GM12878 (cell line): ENCODE measurements at regions not wholly inside any gene's neighbourhood (a gene's known extent, or its start where the extent isn't known, plus 50 kb on each side); places are given as distances from the start of the nearest gene placed in this dataset.

Source experiments
- ATAC-seq: fragments of 200-7000 bp; cut with Tn5 transposase; 3 replicates; pipeline ENCODE4 v1.9.1; 2020; ENCODE audit warnings: mild to moderate bottlenecking, moderate library complexity
- BruUV-seq: library from RNA; stranded (reverse); fragments of 400-500 nt; replicated peaks from 2 replicates; lab custom pipeline; 2021; lab: Mats Ljungman, UMichigan
- CTCF ChIA-PET: fragments of 300-600 bp; sonication (Branson Sonifier 250); formaldehyde crosslinking; extraction: SDS; loops from one replicate; lab custom pipeline; 2021; ENCODE audit warnings: inconsistent platforms; lab: Yijun Ruan, JAX
- POLR2A ChIA-PET: fragments of 350-600 bp; formaldehyde crosslinking; extraction: SDS; loops from one replicate; lab custom pipeline; 2021; ENCODE audit warnings: inconsistent platforms; lab: Charles Lee
- RAD21 ChIA-PET: fragments of 300-600 bp; sonication (Branson Sonifier 250); formaldehyde crosslinking; loops from one replicate; lab custom pipeline; 2023; ENCODE audit warnings: antibody characterized with exemption; ENCODE audit not compliant: unreplicated experiment; lab: Charles Lee
- SMC1A ChIA-PET: fragments of 300-600 bp; sonication (Branson Sonifier 250); formaldehyde crosslinking; loops from one replicate; lab custom pipeline; 2023; ENCODE audit not compliant: unreplicated experiment, uncharacterized antibody; lab: Charles Lee
- DNase-seq: peaks from one replicate; pipeline ENCODE4 v3.0.0-alpha.2; 2011; ENCODE audit warnings: low read depth, low spot score
- FAIRE-seq: peaks from 3 replicates; lab custom pipeline; 2011; peaks lifted over from hg19 to GRCh38; lab: Jason Lieb, UNC
- H2AFZ ChIP-seq: 2 replicates; pipeline ENCODE4 v1.6.0; 2011; ENCODE audit warnings: low read depth, low read length, control low read depth; ENCODE audit not compliant: control insufficient read depth
- H3K27ac ChIP-seq: 2 replicates; pipeline ENCODE4 v1.5.1; 2011; ENCODE audit warnings: control low read depth; ENCODE audit not compliant: control insufficient read depth, insufficient read depth
- H3K27me3 ChIP-seq, 2 experiments: replicated peaks in 1 of 2; 2 replicates each; pipeline versions ENCODE4 v1.6.0 to v1.6.1; 2011; ENCODE audit warnings: low read length in 1 of 2; ENCODE audit not compliant: control insufficient read depth in 2 of 2, insufficient read depth in 2 of 2
- H3K36me3 ChIP-seq, 2 experiments: 2 replicates each; pipeline ENCODE4 v1.5.1; 2011; ENCODE audit warnings: low read length in 1 of 2; ENCODE audit not compliant: control insufficient read depth in 2 of 2, insufficient read depth in 2 of 2
- H3K4me1 ChIP-seq: 2 replicates; pipeline ENCODE4 v1.6.1; 2011; ENCODE audit warnings: mild to moderate bottlenecking, low read length, moderate library complexity, mixed read lengths; ENCODE audit not compliant: control insufficient read depth, insufficient read depth
- H3K4me2 ChIP-seq: 2 replicates; pipeline ENCODE4 v1.6.0; 2011; ENCODE audit warnings: control low read depth; ENCODE audit not compliant: control insufficient read depth, insufficient read depth
- H3K4me3 ChIP-seq: fragments of 200-600 bp; sonication (generic); 2 replicates; pipeline ENCODE4 v1.5.1; 2016
- H3K79me2 ChIP-seq: 2 replicates; pipeline ENCODE4 v1.6.0; 2011; ENCODE audit warnings: low read length; ENCODE audit not compliant: control insufficient read depth, insufficient read depth
- H3K9ac ChIP-seq: 2 replicates; pipeline ENCODE4 v1.8.0; 2011; ENCODE audit warnings: low read length, control low read depth, mixed read lengths; ENCODE audit not compliant: control insufficient read depth, insufficient read depth
- H3K9me3 ChIP-seq: replicated peaks from 3 replicates; pipeline ENCODE4 v1.5.1; 2011; ENCODE audit warnings: mild to moderate bottlenecking, low read length; ENCODE audit not compliant: control insufficient read depth, insufficient read depth
- H4K20me1 ChIP-seq: 2 replicates; pipeline ENCODE4 v1.6.0; 2011; ENCODE audit not compliant: control insufficient read depth, insufficient read depth
- BRCA1 ChIP-seq: IDR thresholded peaks from 2 replicates; pipeline ENCODE4 v1.6.1; 2011; ENCODE audit warnings: low read depth, low read length, improper control_type of control experiment
- CHD1 ChIP-seq: IDR thresholded peaks from 2 replicates; pipeline ENCODE4 v1.6.1; 2012; ENCODE audit warnings: low read depth, low read length, improper control_type of control experiment
- CREM ChIP-seq: IDR thresholded peaks from 2 replicates; pipeline ENCODE4 v1.6.1; 2014; ENCODE audit warnings: antibody characterized with exemption, low read depth
- CTCF ChIP-seq, 3 experiments: IDR thresholded peaks in 2 of 3; conservative IDR thresholded peaks in 1 of 3; 2 replicates each; pipeline ENCODE4 v1.5.1; 2011; ENCODE audit warnings: low read depth in 3 of 3, low read length in 3 of 3, mild to moderate bottlenecking in 3 of 3, control low read depth in 2 of 3, moderate library complexity in 2 of 3, inconsistent platforms in 1 of 3, mixed read lengths in 1 of 3; ENCODE audit not compliant: control insufficient read depth in 2 of 3, insufficient read depth in 1 of 3; ENCODE audit errors: extremely low read depth in 1 of 3
- HDAC2 ChIP-seq: fragments of 200-600 bp; sonication (generic); IDR thresholded peaks from 2 replicates; pipeline ENCODE4 v1.6.1; 2017
- MTA2 ChIP-seq: fragments of 450-650 bp; IDR thresholded peaks from 2 replicates; pipeline ENCODE4 v1.6.1; 2016; ENCODE audit warnings: low read depth, mild to moderate bottlenecking, moderate library complexity
- NFIC ChIP-seq: IDR thresholded peaks from 2 replicates; pipeline ENCODE4 v1.6.1; 2012; ENCODE audit warnings: low read depth, mild to moderate bottlenecking, inconsistent platforms, low read length, moderate library complexity
- PAX5 ChIP-seq: IDR thresholded peaks from 2 replicates; pipeline ENCODE4 v1.6.1; 2011; ENCODE audit warnings: low read depth, low read length, borderline replicate concordance
- RAD21 ChIP-seq: IDR thresholded peaks from 2 replicates; pipeline ENCODE4 v1.6.1; 2011; ENCODE audit warnings: mild to moderate bottlenecking, low read depth, low read length, moderate library complexity; ENCODE audit not compliant: insufficient read depth
- YBX1 ChIP-seq: fragments of 450-650 bp; IDR thresholded peaks from 2 replicates; pipeline ENCODE4 v1.6.1; 2016; ENCODE audit warnings: antibody characterized with exemption
- YY1 ChIP-seq: IDR thresholded peaks from 2 replicates; pipeline ENCODE4 v1.6.1; 2011; ENCODE audit warnings: low read depth, mild to moderate bottlenecking, low read length
- ZNF384 ChIP-seq: IDR thresholded peaks from 2 replicates; pipeline ENCODE4 v1.6.1; 2012; ENCODE audit warnings: low read depth, mild to moderate bottlenecking, low read length, improper control_type of control experiment, borderline replicate concordance
- WGBS: methylation state at CpG from one replicate; pipeline ENCODE4 v1.1.6; 2016; ENCODE audit warnings: low lambda C conversion rate; ENCODE audit not compliant: insufficient replicate concordance, insufficient coverage; ENCODE audit errors: missing lambda C conversion rate; 5-methylcytosine and 5-hydroxymethylcytosine counted together
- in situ Hi-C: fragments of 300-500 bp; cut with MboI; formaldehyde crosslinking; loops from 9 replicates; pipeline ENCODE4 v1.14.3; 2018; ENCODE audit warnings: mixed read lengths
- intact Hi-C: fragments of 100-400 bp; cut with micrococcal nuclease; formaldehyde crosslinking; loops from one replicate; pipeline ENCODE4 v1.14.2; 2022; ENCODE audit not compliant: unreplicated experiment

DNA sequence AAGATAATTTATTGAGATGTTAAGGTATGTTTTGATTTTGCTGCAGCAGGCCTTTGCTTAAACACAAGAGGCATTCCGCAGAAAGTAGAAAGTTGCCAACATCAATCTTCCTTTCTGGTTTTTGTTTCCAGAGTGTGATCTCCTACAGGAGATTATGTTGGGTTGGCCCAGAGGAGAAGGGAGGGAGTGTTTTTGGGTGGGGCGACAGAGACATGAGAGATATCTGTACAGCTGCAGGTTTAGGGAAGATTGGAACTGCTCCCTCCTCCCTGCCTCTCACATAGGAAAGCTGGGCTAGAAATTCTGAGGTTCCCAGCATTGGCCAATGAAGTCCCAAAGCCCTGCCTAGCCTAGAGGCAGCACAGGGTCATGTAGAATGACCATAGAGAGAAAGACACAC lies 211.0 kb downstream of the CEMIP2 start:
- no peak for DNase-seq
- Histone ChIP-seq H2AFZ (no peak overlapping the region), H3K79me2 (no peaks in the 10 kb centered on the region), H3K9ac (no peak overlapping the region), H3K4me2 (no peak overlapping the region)
- no TSS peak for BruUV-seq
- intact Hi-C loops, result no loop called here
- TF ChIP-seq NFIC (no peak), PAX5 (no peak), CREM (no peak)
- TF ChIP-seq, all 136 proteins: peak for 0
- Histone ChIP-seq H3K9me3 (no peaks in the 10 kb centered on the region), H3K27me3 (no peaks in the 10 kb centered on the region; a peak in 1 of 4 replicates), H3K4me3 (no peak overlapping the region), H3K36me3 (no peaks in the 10 kb centered on the region), H3K27ac (no peak overlapping the region), H4K20me1 (no peaks in the 10 kb centered on the region), H3K4me1 (no peaks in the 10 kb centered on the region)
- FAIRE-seq (no peak), ATAC-seq (no peak)
- ChIA-PET SMC1A (no interaction called here), RAD21 (no interaction called here), CTCF (no interaction called here), POLR2A (no interaction called here)
- WGBS, result 48% methylated on average over 2 of the region's 2 CpGs
- in situ Hi-C loops, result no loop called here

DNA sequence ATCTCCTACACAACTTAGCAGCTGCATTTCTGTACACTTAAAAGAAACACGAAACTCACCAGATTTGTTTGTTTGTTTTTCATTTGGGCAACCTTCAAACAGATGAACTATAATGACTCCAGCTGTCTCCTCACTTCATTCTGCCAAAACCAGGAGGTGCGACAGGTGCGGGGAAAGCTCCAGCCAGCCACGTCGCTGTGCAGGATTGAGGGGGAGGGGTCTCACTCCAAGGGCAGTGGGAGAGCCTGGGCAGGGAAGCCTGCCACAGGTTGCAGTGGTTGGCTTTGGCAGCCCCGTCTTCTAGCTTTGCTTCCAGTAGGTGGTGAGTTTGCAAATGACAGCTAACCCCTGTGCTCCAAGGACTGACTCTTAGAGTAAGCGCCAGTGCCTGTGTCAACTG lies 215.8 kb downstream of the CEMIP2 start:
- POLR2A ChIA-PET, result no interaction called here
- RAD21 ChIA-PET, result no interaction called here
- no TSS peak for BruUV-seq
- Histone ChIP-seq H3K79me2 (no peaks in the 10 kb centered on the region), H3K9ac (no peak overlapping the region), H3K4me3 (no peak overlapping the region), H3K9me3 (no peaks in the 10 kb centered on the region), H4K20me1 (no peaks in the 10 kb centered on the region), H3K36me3 (no peaks in the 10 kb centered on the region), H3K27me3 (no peaks in the 10 kb centered on the region; a peak in 1 of 4 replicates), H3K27ac (no peak overlapping the region), H3K4me1 (peaks cover 9% of the 10 kb centered on the region; the same call in 1 of the 2 replicates), H2AFZ (no peak overlapping the region), H3K4me2 (no peak overlapping the region)
- TF ChIP-seq BRCA1 (no peak), HDAC2 (no peak), MTA2 (no peak), ZNF384 (no peak), RAD21 (no peak), YY1 (no peak), CHD1 (no peak), YBX1 (no peak), CTCF (IDR thresholded peaks at IDR 0.05 in 2 of 3, conservative IDR thresholded peaks at IDR 0.05 in 1 of 3; ENCODE audit: control insufficient read depth in 2 of 3, extremely low read depth in 1 of 3, insufficient read depth in 1 of 3, low read depth in 3 of 3, low read length in 3 of 3) (no peak)
- SMC1A ChIA-PET, result interaction anchor here (0.7 kb wide), 1 partner anchor 38 kb away, joined by 3 read pairs; no protein-coding TSS in a partner anchor
- FAIRE-seq, result no peak
- CTCF ChIA-PET, result interaction anchor here (1.2 kb wide), 1 partner anchor 129 kb away, joined by 3 read pairs; no protein-coding TSS in a partner anchor
- in situ Hi-C loops, result no loop called here
- ATAC-seq, result no peak
- no peak for DNase-seq
- intact Hi-C loops, result no loop called here
- WGBS, result 24% methylated on average over 7 of the region's 7 CpGs
